Keratinocyte (primary cell): ENCODE measurements at regions not wholly inside any gene's neighbourhood (a gene's known extent, or its start where the extent isn't known, plus 50 kb on each side); places are given as distances from the start of the nearest gene placed in this dataset.

ENCODE experiments used
- DNase-seq: peaks from one replicate; pipeline ENCODE4 v3.0.0-alpha.2; 2011; ENCODE audit warnings: low read depth, missing footprints, low spot score
- FAIRE-seq: peaks from 2 replicates; lab custom pipeline; 2011; peaks lifted over from hg19 to GRCh38; lab: Jason Lieb, UNC
- H2AFZ ChIP-seq: 2 replicates; pipeline ENCODE4 v1.6.0; 2012; ENCODE audit warnings: low read length, control low read depth, inconsistent platforms; ENCODE audit not compliant: control insufficient read depth
- H3K27ac ChIP-seq: 2 replicates; pipeline ENCODE4 v1.5.1; 2011; ENCODE audit warnings: low read length; ENCODE audit not compliant: control insufficient read depth, insufficient read depth
- H3K27me3 ChIP-seq: 3 replicates; pipeline ENCODE4 v1.6.0; 2011; ENCODE audit warnings: low read length; ENCODE audit not compliant: control insufficient read depth, insufficient read depth; ENCODE audit errors: extremely low read depth
- H3K36me3 ChIP-seq, 2 experiments: 2 replicates in 1 of 2; 3 replicates in 1 of 2; pipeline ENCODE4 v1.5.1; 2011; ENCODE audit warnings: low read length in 2 of 2, mild to moderate bottlenecking in 1 of 2; ENCODE audit not compliant: control insufficient read depth in 2 of 2, insufficient read depth in 2 of 2; ENCODE audit errors: extremely low read depth in 1 of 2
- H3K4me1 ChIP-seq: 3 replicates; pipeline ENCODE4 v1.5.1; 2011; ENCODE audit warnings: low read length; ENCODE audit not compliant: control insufficient read depth, insufficient read depth; ENCODE audit errors: extremely low read depth
- H3K4me2 ChIP-seq: 3 replicates; pipeline ENCODE4 v1.6.0; 2011; ENCODE audit warnings: low read depth, low read length; ENCODE audit not compliant: control insufficient read depth, insufficient read depth; ENCODE audit errors: extremely low read depth
- H3K4me3 ChIP-seq, 3 experiments: fragments of 200-600 bp in 1 of 3; sonication (generic) in 1 of 3; 2 replicates in 2 of 3; 3 replicates in 1 of 3; pipeline ENCODE4 v1.5.1; 2011 to 2016; ENCODE audit warnings: low read length in 3 of 3, mild to moderate bottlenecking in 3 of 3, control low read depth in 2 of 3, inconsistent platforms in 1 of 3, low read depth in 1 of 3, mixed read lengths in 1 of 3, mixed run types in 1 of 3, moderate library complexity in 1 of 3; ENCODE audit not compliant: control insufficient read depth in 2 of 3, insufficient read depth in 2 of 3; ENCODE audit errors: extremely low read depth in 1 of 3
- H3K79me2 ChIP-seq: 2 replicates; pipeline ENCODE4 v1.6.0; 2012; ENCODE audit warnings: low read length; ENCODE audit not compliant: control insufficient read depth, insufficient read depth
- H3K9ac ChIP-seq: 3 replicates; pipeline ENCODE4 v1.6.0; 2011; ENCODE audit warnings: low read length; ENCODE audit not compliant: control insufficient read depth, insufficient read depth; ENCODE audit errors: extremely low read depth
- H3K9me1 ChIP-seq: 3 replicates; pipeline ENCODE4 v1.6.0; 2011; ENCODE audit warnings: low read length; ENCODE audit not compliant: control insufficient read depth, insufficient read depth; ENCODE audit errors: extremely low read depth
- H3K9me3 ChIP-seq: 2 replicates; pipeline ENCODE4 v1.5.1; 2012; ENCODE audit warnings: low read depth, low read length; ENCODE audit not compliant: control insufficient read depth
- H4K20me1 ChIP-seq: 3 replicates; pipeline ENCODE4 v1.6.0; 2011; ENCODE audit warnings: low read length; ENCODE audit not compliant: control insufficient read depth, insufficient read depth; ENCODE audit errors: extremely low read depth
- CTCF ChIP-seq, 3 experiments: IDR thresholded peaks in 1 of 3; conservative IDR thresholded peaks in 1 of 3; optimal IDR thresholded peaks in 1 of 3; 2 replicates in 2 of 3; 3 replicates in 1 of 3; pipeline versions ENCODE3 to v1.5.1; 2011; ENCODE audit warnings: low read length in 3 of 3, mild to moderate bottlenecking in 3 of 3, moderate library complexity in 2 of 3, control low read depth in 1 of 3, inconsistent platforms in 1 of 3; ENCODE audit not compliant: insufficient read depth in 2 of 3; ENCODE audit errors: extremely low read depth in 1 of 3
- EZH2 ChIP-seq: IDR thresholded peaks from one replicate; pipeline ENCODE4 v1.6.1; 2012; ENCODE audit warnings: inconsistent platforms, mild to moderate bottlenecking, low read length, moderate library complexity
- dilution Hi-C: fragments of 300-500 bp; cut with MboI; formaldehyde crosslinking; loops from one replicate; pipeline ENCODE4 v1.7.0; 2020; ENCODE audit warnings: low sequenced_read_pairs; ENCODE audit not compliant: extremely low pct_ligation_motif_present

- no peak overlapping the region for H2AFZ ChIP-seq
- dilution Hi-C loops = no loop called here
- H3K79me2 ChIP-seq = no peaks in the 10 kb centered on the region
- TF ChIP-seq CTCF (optimal IDR thresholded peaks at IDR 0.05 in 1 of 3, IDR thresholded peaks at IDR 0.05 in 1 of 3, conservative IDR thresholded peaks at IDR 0.05 in 1 of 3; ENCODE audit: extremely low read depth in 1 of 3, insufficient read depth in 2 of 3, low read length in 3 of 3) (no peak), EZH2 (no peak)
- H3K9me3 ChIP-seq = no peaks in the 10 kb centered on the region
- H3K4me3 ChIP-seq = no peak overlapping the region
- no peak overlapping the region for H3K9ac ChIP-seq
- no peak overlapping the region for H3K4me2 ChIP-seq
- H3K36me3 ChIP-seq = no peaks in the 10 kb centered on the region
- DNase-seq (no peak), FAIRE-seq (no peak)
- no peaks in the 10 kb centered on the region for H3K4me1 ChIP-seq
- H3K9me1 ChIP-seq = no peaks in the 10 kb centered on the region
- H4K20me1 ChIP-seq = no peaks in the 10 kb centered on the region
- H3K27me3 ChIP-seq = no peaks in the 10 kb centered on the region
- H3K27ac ChIP-seq = no peak overlapping the region
Observed at GRCh38 chr1:173266841-173267240, 59.7 kb upstream of the TNFSF4 start.

- H3K79me2 ChIP-seq = no peaks in the 10 kb centered on the region
- dilution Hi-C loops = no loop called here
- no peak overlapping the region for H3K4me3 ChIP-seq
- TF ChIP-seq EZH2 = no peak
- no peak for TF ChIP-seq CTCF (optimal IDR thresholded peaks at IDR 0.05 in 1 of 3, IDR thresholded peaks at IDR 0.05 in 1 of 3, conservative IDR thresholded peaks at IDR 0.05 in 1 of 3; ENCODE audit: extremely low read depth in 1 of 3, insufficient read depth in 2 of 3, low read length in 3 of 3)
- H3K4me1 ChIP-seq = no peaks in the 10 kb centered on the region
- H4K20me1 ChIP-seq = no peaks in the 10 kb centered on the region
- no peaks in the 10 kb centered on the region for H3K27me3 ChIP-seq
- FAIRE-seq (peak; percentile 43), DNase-seq (no peak)
- H3K27ac ChIP-seq = no peak overlapping the region
- no peaks in the 10 kb centered on the region for H3K9me3 ChIP-seq
- no peak overlapping the region for H2AFZ ChIP-seq
- H3K9me1 ChIP-seq = no peaks in the 10 kb centered on the region
- no peak overlapping the region for H3K9ac ChIP-seq
- no peak overlapping the region for H3K4me2 ChIP-seq
- H3K36me3 ChIP-seq = no peaks in the 10 kb centered on the region
Observed at GRCh38 chr1:173267453-173267945, 60.4 kb upstream of the TNFSF4 start.
